MM.1S (cell line): ENCODE measurements at regions not wholly inside any gene's neighbourhood (a gene's known extent, or its start where the extent isn't known, plus 50 kb on each side); places are given as distances from the start of the nearest gene placed in this dataset.

Experiments
- DNase-seq: peaks from one replicate; pipeline ENCODE4 v3.0.0-alpha.2; 2015
- H2AFZ ChIP-seq: fragments of 300-600 bp; sonication (generic); 2 replicates; pipeline ENCODE4 v1.6.0; 2016; ENCODE audit warnings: antibody characterized with exemption, low read length
- H3F3A ChIP-seq: fragments of 300-600 bp; sonication (generic); 2 replicates; pipeline ENCODE4 v1.6.1; 2016; ENCODE audit warnings: mild to moderate bottlenecking, antibody characterized with exemption, low read length, moderate library complexity, mixed read lengths; ENCODE audit not compliant: insufficient read depth
- H3K27ac ChIP-seq: fragments of 300-600 bp; sonication (generic); 2 replicates; pipeline ENCODE4 v1.5.1; 2016; ENCODE audit warnings: mild to moderate bottlenecking, low read length
- H3K27me3 ChIP-seq: fragments of 300-600 bp; sonication (generic); replicated peaks from 2 replicates; pipeline ENCODE4 v1.6.0; 2016; ENCODE audit warnings: low read length; ENCODE audit not compliant: insufficient read depth
- H3K36me3 ChIP-seq: fragments of 300-600 bp; sonication (generic); replicated peaks from 2 replicates; pipeline ENCODE4 v1.6.1; 2016; ENCODE audit warnings: mild to moderate bottlenecking, low read length, mixed read lengths; ENCODE audit not compliant: insufficient read depth
- H3K4me1 ChIP-seq: fragments of 300-600 bp; sonication (generic); 2 replicates; pipeline ENCODE4 v1.6.1; 2016; ENCODE audit warnings: low read length, mixed read lengths
- H3K4me2 ChIP-seq: fragments of 300-600 bp; sonication (generic); 2 replicates; pipeline ENCODE4 v1.6.0; 2016; ENCODE audit warnings: low read depth, low read length
- H3K4me3 ChIP-seq: fragments of 300-600 bp; sonication (generic); 2 replicates; pipeline ENCODE4 v1.5.1; 2016; ENCODE audit warnings: low read length, mixed read lengths
- H3K79me2 ChIP-seq: fragments of 300-600 bp; sonication (generic); 2 replicates; pipeline ENCODE4 v1.6.1; 2016; ENCODE audit warnings: mixed run types, low read length, mixed read lengths
- H3K9ac ChIP-seq: fragments of 300-600 bp; sonication (generic); 2 replicates; pipeline ENCODE4 v1.6.1; 2016; ENCODE audit warnings: low read length, mixed read lengths
- H3K9me2 ChIP-seq: fragments of 300-600 bp; sonication (generic); replicated peaks from 2 replicates; pipeline ENCODE4 v1.6.1; 2016; ENCODE audit warnings: mild to moderate bottlenecking, low read length, mixed read lengths; ENCODE audit not compliant: insufficient read depth
- H3K9me3 ChIP-seq: fragments of 300-600 bp; sonication (generic); replicated peaks from 2 replicates; pipeline ENCODE4 v1.6.1; 2016; ENCODE audit warnings: mild to moderate bottlenecking, low read length, mixed read lengths; ENCODE audit not compliant: insufficient read depth
- H4K20me1 ChIP-seq: fragments of 300-600 bp; sonication (generic); 2 replicates; pipeline ENCODE4 v1.6.1; 2016; ENCODE audit warnings: mild to moderate bottlenecking, low read length, moderate library complexity, mixed read lengths; ENCODE audit not compliant: insufficient read depth
- CTCF ChIP-seq: fragments of 300-600 bp; sonication (generic); IDR thresholded peaks from 2 replicates; pipeline ENCODE4 v1.5.1; 2016; ENCODE audit warnings: antibody characterized with exemption, low read length, mixed read lengths
- EZH2 ChIP-seq: fragments of 300-600 bp; sonication (generic); optimal IDR thresholded peaks from 2 replicates; pipeline ENCODE3; 2017; ENCODE audit warnings: low read depth, mild to moderate bottlenecking, antibody characterized with exemption, low read length, mixed read lengths
- EZH2phosphoT487 ChIP-seq: fragments of 300-600 bp; sonication (generic); IDR thresholded peaks from 2 replicates; pipeline ENCODE4 v1.6.1; 2018; ENCODE audit warnings: antibody characterized with exemption, low read length

GRCh38 chr10:4754143-4754542, 71.9 kb upstream of the AKR1E2 start:
- no peak for DNase-seq
- H3K4me1 ChIP-seq = no peaks in the 10 kb centered on the region
- H3F3A ChIP-seq = no peaks in the 10 kb centered on the region
- TF ChIP-seq EZH2 (no peak), CTCF (no peak), EZH2phosphoT487 (no peak)
- H3K9ac ChIP-seq = no peak overlapping the region
- no peaks in the 10 kb centered on the region for H4K20me1 ChIP-seq
- no peaks in the 10 kb centered on the region for H3K9me3 ChIP-seq
- H3K79me2 ChIP-seq = no peaks in the 10 kb centered on the region
- no peak overlapping the region for H2AFZ ChIP-seq
- no peaks in the 10 kb centered on the region for H3K9me2 ChIP-seq
- H3K4me2 ChIP-seq = no peak overlapping the region
- H3K27ac ChIP-seq = no peak overlapping the region
- no peaks in the 10 kb centered on the region for H3K27me3 ChIP-seq
- no peaks in the 10 kb centered on the region for H3K36me3 ChIP-seq
- no peak overlapping the region for H3K4me3 ChIP-seq

- no peaks in the 10 kb centered on the region for H3K4me1 ChIP-seq
- no peak for TF ChIP-seq CTCF
- no peak for TF ChIP-seq EZH2phosphoT487
- no peak for TF ChIP-seq EZH2
- H3K79me2 ChIP-seq = no peaks in the 10 kb centered on the region
Observed at GRCh38 chr10:4751211-4751610, 74.8 kb upstream of the AKR1E2 start.

GRCh38 chr10:4749271-4749574, 76.8 kb upstream of the AKR1E2 start:
- TF ChIP-seq EZH2 (no peak), CTCF (no peak)
- Histone ChIP-seq H3K9ac (no peak overlapping the region), H3K27ac (no peak overlapping the region), H3K4me3 (no peak overlapping the region), H3F3A (no peaks in the 10 kb centered on the region), H3K36me3 (no peaks in the 10 kb centered on the region), H3K9me3 (no peaks in the 10 kb centered on the region), H3K9me2 (no peaks in the 10 kb centered on the region), H4K20me1 (no peaks in the 10 kb centered on the region), H3K79me2 (no peaks in the 10 kb centered on the region), H3K27me3 (no peaks in the 10 kb centered on the region), H3K4me2 (no peak overlapping the region), H2AFZ (no peak overlapping the region), H3K4me1 (no peaks in the 10 kb centered on the region)
- no peak for DNase-seq

More at GRCh38 chr10:4751211-4751610, 74.8 kb upstream of the AKR1E2 start:
- Histone ChIP-seq H3K36me3 (no peaks in the 10 kb centered on the region), H4K20me1 (no peaks in the 10 kb centered on the region), H3K9ac (no peak overlapping the region), H3K9me2 (no peaks in the 10 kb centered on the region), H3K27ac (no peak overlapping the region), H2AFZ (no peak overlapping the region), H3K9me3 (no peaks in the 10 kb centered on the region), H3F3A (no peaks in the 10 kb centered on the region), H3K4me3 (no peak overlapping the region), H3K4me2 (no peak overlapping the region), H3K27me3 (no peaks in the 10 kb centered on the region)
- no peak for DNase-seq
